ENCODE measurements at regions not wholly inside any gene's neighbourhood (a gene's known extent, or its start where the extent isn't known, plus 50 kb on each side); places are given as distances from the start of the nearest gene placed in this dataset.

GRCh38 chr13:33891196-33891742, 73.3 kb downstream of the RFC3 start:
- DNase-seq: no peak

GRCh38 chr13:33893559-33893958, 75.6 kb downstream of the RFC3 start:
- DNase-seq: no peak

- DNase-seq: no peak
Observed at GRCh38 chr13:33904431-33904830, 86.5 kb downstream of the RFC3 start.

- DNase-seq: no peak
Observed at GRCh38 chr13:33908116-33908515, 90.2 kb downstream of the RFC3 start.

- DNase-seq: no peak
Observed at GRCh38 chr13:33910255-33910654, 92.3 kb downstream of the RFC3 start.

- DNase-seq: no peak
Observed at GRCh38 chr13:33911521-33911920, 93.6 kb downstream of the RFC3 start.

- no peak for DNase-seq
Observed at GRCh38 chr13:33913829-33914228, 95.9 kb downstream of the RFC3 start.

GRCh38 chr13:33917190-33917589, 99.2 kb downstream of the RFC3 start:
- no peak for DNase-seq

GRCh38 chr13:33918199-33918932, 100.4 kb downstream of the RFC3 start:
- no peak for DNase-seq

GRCh38 chr13:33919120-33919519, 101.2 kb downstream of the RFC3 start:
- no peak for DNase-seq

GRCh38 chr13:33925563-33925962, 107.6 kb downstream of the RFC3 start:
- DNase-seq: no peak

GRCh38 chr13:33927315-33927714, 109.4 kb downstream of the RFC3 start:
- no peak for DNase-seq

- DNase-seq: peak; percentile 26 to 48
Observed at GRCh38 chr13:33931397-33932311, 113.7 kb downstream of the RFC3 start.

GRCh38 chr13:33932769-33933406, 114.9 kb downstream of the RFC3 start:
- no peak for DNase-seq

GRCh38 chr13:33933810-33934209, 115.9 kb downstream of the RFC3 start:
- DNase-seq: no peak

GRCh38 chr13:33934343-33934742, 116.4 kb downstream of the RFC3 start:
- DNase-seq: no peak

- no peak for DNase-seq
Observed at GRCh38 chr13:33934951-33935371, 117.0 kb downstream of the RFC3 start.

GRCh38 chr13:33935969-33936368, 118.0 kb downstream of the RFC3 start:
- no peak for DNase-seq

- DNase-seq: no peak
Observed at GRCh38 chr13:33937373-33938098, 119.6 kb downstream of the RFC3 start.

- DNase-seq: no peak
Observed at GRCh38 chr13:33940256-33940655, 122.3 kb downstream of the RFC3 start.

GRCh38 chr13:33940898-33941297, 122.9 kb downstream of the RFC3 start:
- no peak for DNase-seq

GRCh38 chr13:33945477-33945876, 127.5 kb downstream of the RFC3 start:
- no peak for DNase-seq

- no peak for DNase-seq
Observed at GRCh38 chr13:33953203-33953602, 135.3 kb downstream of the RFC3 start.

Measured in NCI-H1930 (cell line).